HG02610 (cell line): ENCODE measurements at regions not wholly inside any gene's neighbourhood (a gene's known extent, or its start where the extent isn't known, plus 50 kb on each side); places are given as distances from the start of the nearest gene placed in this dataset.
A peak's percentile ranks its signal among the peaks of the same experiment; 100 is the strongest.

ENCODE experiments used
- ATAC-seq: cut with Tn5 transposase; IDR thresholded peaks from one replicate; pipeline ENCODE4 v1.9.1; 2021; ENCODE audit warnings: mild to moderate bottlenecking, moderate library complexity; ENCODE audit not compliant: unreplicated experiment

GRCh38 chr1:213669964-213670691 lies 317.6 kb upstream of the PROX1 start:
- no peak for ATAC-seq

DNA sequence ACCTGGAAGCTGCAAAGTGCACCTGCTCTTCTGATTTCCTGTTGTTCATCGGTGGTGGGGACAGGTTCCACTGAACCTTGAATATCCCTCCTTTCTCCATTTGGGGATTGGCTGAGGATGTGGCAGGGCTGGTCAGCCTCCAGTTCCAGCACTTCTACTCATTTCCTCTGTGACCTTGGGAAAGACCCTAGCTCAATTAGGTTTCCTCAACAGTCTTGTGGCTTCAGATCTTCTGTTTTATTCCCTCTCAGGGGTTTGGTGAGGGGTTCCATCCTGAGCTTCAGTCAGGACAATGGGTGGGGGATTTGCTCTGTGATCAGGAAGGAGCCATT lies 317.1 kb upstream of the PROX1 start:
- no peak for ATAC-seq

DNA sequence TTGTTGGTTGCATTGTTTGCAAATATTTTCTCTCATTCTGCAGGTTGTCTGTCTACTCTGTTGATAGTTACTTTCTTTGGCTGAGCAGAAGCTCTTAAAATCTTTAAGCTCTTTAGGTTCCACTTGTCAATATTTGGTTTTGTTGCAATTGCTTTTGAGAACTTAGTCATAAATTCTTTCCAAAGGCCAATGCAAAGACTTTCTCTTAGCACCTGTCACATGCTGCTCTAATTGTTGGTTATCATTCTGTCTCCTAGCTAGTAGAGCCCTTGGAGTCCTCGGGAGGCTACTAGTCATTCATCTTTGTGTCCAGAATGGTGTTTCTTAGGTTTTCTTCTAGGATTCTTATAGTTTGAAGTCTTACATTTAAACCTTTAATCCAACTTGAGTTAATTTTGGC lies 312.7 kb upstream of the PROX1 start:
- ATAC-seq, result no peak

DNA sequence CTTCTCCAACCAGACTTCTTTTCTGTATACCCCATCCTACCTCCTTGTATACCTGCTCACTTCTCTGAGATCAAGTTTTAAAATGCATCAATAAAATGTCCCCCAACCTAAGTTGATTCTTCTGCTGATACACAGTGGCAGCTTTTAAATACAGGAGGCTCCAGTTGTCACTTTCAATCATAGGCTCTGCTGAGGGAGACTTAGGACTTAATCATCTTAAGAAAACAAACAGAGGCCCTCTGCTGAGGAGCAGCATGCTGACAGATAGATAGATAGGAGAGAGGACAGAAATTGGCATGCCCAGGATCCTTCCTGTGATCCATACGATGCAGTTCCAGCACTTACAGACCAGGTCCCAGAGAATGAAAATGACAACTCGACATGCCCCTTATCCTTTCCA lies 311.0 kb upstream of the PROX1 start:
- ATAC-seq, result no peak

GRCh38 chr1:213678348-213678747 lies 309.4 kb upstream of the PROX1 start:
- no peak for ATAC-seq

- ATAC-seq, result no peak
These were observed 309.0 kb upstream of the PROX1 start for GRCh38 chr1:213678753-213679152.

- ATAC-seq, result no peak
These were observed 308.6 kb upstream of the PROX1 start for GRCh38 chr1:213679153-213679552.

GRCh38 chr1:213680677-213681325 lies 307.0 kb upstream of the PROX1 start:
- no peak for ATAC-seq

GRCh38 chr1:213681788-213682340 lies 305.9 kb upstream of the PROX1 start:
- no peak for ATAC-seq

DNA sequence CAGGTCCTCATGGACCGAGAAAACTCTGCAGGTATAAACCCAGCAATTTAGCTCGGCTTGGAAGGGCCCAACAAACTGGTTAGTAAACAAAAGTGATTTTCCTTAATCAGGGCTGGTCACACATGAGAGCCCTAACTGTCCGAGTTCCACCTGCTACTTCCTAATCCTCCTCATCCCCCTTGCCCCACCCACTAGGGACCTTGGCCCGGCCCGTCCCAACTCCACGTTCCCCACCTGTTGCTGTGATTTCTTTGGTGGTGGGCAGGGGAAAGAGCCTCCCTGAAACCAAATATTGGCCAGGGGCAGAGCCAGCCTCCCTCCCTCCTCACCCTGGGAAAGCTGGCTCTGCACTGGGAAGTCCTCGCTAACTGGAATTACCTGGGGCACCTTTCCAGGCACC lies 304.2 kb upstream of the PROX1 start:
- no peak for ATAC-seq

DNA sequence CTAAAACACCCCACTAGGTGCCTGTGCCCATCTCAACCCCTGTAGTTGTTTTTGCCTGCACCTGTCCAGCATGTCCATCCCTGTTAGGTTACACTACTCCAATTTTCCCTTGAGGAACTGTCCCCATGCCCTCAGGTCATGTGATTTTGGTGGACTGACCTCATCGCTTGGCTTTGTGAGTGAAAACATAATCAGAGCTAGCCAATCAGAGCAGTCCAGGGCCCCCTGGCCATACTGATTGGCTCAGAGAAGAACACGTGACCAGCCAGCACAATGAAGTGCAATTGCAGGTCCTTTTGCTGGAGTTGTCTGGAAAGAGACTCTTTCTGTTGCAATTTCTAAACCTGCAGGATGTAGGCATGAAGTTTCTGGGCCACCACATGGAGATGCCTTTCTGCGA lies 303.3 kb upstream of the PROX1 start:
- no peak for ATAC-seq

DNA sequence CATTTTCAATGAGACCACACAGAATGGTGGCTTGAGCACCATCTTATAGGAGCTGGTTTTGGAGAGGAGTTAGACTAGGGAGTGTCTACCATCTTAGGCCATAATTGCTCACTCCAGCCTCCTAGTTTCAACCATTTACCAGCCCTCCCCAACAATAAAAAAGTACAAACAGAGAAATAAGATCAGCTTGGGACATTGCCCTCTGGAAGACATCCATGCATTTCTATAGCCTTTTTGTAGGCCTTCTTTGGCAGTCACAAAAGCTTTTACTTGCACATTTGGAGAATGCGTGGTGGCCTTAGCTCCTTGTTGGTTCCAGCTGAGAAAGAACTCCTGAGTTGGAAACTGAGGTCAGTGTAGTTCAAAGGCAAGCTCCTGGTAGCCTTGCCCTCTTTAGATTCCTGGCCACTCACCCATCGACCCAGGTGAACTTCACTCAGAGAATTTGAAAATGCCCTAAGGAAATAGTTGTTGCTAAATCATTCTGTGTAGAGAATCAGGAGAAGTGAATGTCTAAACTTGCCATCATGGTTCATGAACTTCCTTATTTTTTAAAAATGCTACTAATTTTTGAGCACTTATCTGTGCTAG lies 301.7 kb upstream of the PROX1 start:
- ATAC-seq, result no peak

DNA sequence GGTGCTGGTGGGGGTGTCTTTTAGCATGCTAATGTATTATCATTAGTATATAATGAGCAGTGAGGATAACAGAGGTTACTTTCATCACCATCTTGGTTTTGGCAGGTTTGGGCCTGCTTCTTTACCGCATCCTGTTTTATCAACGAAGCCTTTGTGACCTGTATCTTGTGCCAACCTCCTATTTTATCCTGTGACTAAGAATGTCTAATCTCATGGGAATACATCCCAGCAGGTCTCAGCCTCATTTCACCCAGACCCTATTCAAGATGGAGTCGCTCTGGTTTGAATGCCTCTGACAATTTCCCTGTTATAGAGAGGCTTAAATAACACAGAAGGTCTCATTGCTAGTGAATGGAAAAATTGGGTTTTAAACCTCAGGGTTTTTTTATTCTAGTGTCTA lies 300.8 kb upstream of the PROX1 start:
- no peak for ATAC-seq

GRCh38 chr1:213687832-213688231 lies 299.9 kb upstream of the PROX1 start:
- no peak for ATAC-seq

- no peak for ATAC-seq
These were observed 299.1 kb upstream of the PROX1 start for GRCh38 chr1:213688655-213689054.

GRCh38 chr1:213689260-213689659 lies 298.5 kb upstream of the PROX1 start:
- peak; percentile 61 for ATAC-seq

- ATAC-seq, result no peak
These were observed 297.3 kb upstream of the PROX1 start for GRCh38 chr1:213690341-213690917.

- ATAC-seq, result no peak
These were observed 295.5 kb upstream of the PROX1 start for GRCh38 chr1:213692321-213692720.

- no peak for ATAC-seq
These were observed 293.9 kb upstream of the PROX1 start for GRCh38 chr1:213693864-213694263.

GRCh38 chr1:213697192-213697802 lies 290.5 kb upstream of the PROX1 start:
- no peak for ATAC-seq

DNA sequence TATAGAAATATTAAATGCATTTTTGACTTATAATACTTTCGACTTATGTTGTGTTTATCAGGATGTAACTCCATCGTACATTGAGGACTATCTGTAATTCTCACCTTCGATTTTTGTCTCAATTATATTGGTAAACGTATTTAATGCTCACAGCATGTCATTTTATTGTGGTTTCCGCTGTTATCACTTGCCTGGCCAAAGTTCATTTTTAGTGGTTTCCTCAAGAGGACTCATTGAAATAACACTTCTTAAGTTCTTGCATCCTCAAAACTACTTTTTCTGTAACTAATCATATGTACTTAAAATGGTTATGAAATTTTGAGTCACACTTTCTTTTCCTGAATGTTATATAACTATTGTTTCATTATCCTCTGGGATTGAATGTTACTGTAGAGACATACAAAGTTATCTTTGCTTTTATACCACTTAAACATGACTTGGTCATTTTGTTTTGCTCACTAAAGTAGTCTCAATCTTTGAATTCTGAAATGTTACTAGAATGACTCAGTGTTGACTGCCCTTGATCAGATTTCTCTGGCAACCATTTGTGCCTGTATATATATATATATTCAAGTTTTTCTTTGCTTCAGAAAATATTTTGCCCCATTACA lies 289.6 kb upstream of the PROX1 start:
- ATAC-seq, result no peak
